ENCODE measurements at regions not wholly inside any gene's neighbourhood (a gene's known extent, or its start where the extent isn't known, plus 50 kb on each side); places are given as distances from the start of the nearest gene placed in this dataset.

DNA sequence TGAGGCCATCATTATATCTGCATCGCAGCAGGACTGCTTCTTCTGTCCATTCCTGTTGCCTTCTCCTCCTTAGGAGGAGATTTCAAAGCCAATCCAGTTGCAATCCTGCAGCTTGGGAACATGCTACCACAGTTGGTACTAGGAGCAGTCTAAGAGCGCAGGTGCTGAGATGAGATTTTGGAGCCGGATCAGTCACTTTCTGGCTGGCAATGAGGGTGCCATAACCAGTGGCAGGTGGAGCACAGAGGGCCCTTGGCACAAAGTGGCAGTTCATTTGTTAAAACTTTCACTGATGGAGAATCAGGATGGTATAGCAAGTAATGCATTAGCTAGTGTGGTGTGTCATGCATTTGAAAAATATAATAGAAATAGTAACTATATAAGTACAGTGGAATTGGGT, 173.7 kb upstream of the ATP5MC3 start:
- TF ChIP-seq POLR2A (IDR thresholded peaks at IDR 0.05), result no peak
- TF ChIP-seq EP300 (IDR thresholded peaks at IDR 0.05), result no peak
